Mesenchymal stem cell (in vitro differentiated cells and primary cell): ENCODE measurements at regions not wholly inside any gene's neighbourhood (a gene's known extent, or its start where the extent isn't known, plus 50 kb on each side); places are given as distances from the start of the nearest gene placed in this dataset.

Experiments
- DNase-seq: peaks from one replicate; pipeline ENCODE4 v3.0.0-alpha.2; 2013
- H2AFZ ChIP-seq: one replicate; pipeline ENCODE4 v1.6.1; 2013; ENCODE audit warnings: low read depth, mild to moderate bottlenecking, control low read depth, inconsistent platforms, low read length, moderate library complexity
- H2AK5ac ChIP-seq: 2 replicates; pipeline ENCODE4 v1.6.1; 2013; ENCODE audit warnings: low read length, moderate library complexity, mild to moderate bottlenecking, inconsistent platforms; ENCODE audit not compliant: severe bottlenecking
- H2BK120ac ChIP-seq: one replicate; pipeline ENCODE4 v1.6.1; 2013; ENCODE audit warnings: low read depth, mild to moderate bottlenecking, inconsistent platforms, low read length, moderate library complexity
- H2BK12ac ChIP-seq, 2 experiments: one replicate each; pipeline ENCODE4 v1.6.1; 2013; ENCODE audit warnings: inconsistent platforms in 2 of 2, low read length in 2 of 2, mild to moderate bottlenecking in 2 of 2, moderate library complexity in 2 of 2, control low read depth in 1 of 2
- H2BK15ac ChIP-seq: one replicate; pipeline ENCODE4 v1.6.1; 2013; ENCODE audit warnings: mild to moderate bottlenecking, low read depth, inconsistent platforms; ENCODE audit not compliant: poor library complexity, severe bottlenecking
- H2BK5ac ChIP-seq: 2 replicates; pipeline ENCODE4 v1.6.1; 2013; ENCODE audit warnings: low read depth, mild to moderate bottlenecking, low read length, control low read depth, inconsistent platforms; ENCODE audit not compliant: poor library complexity, severe bottlenecking
- H3K14ac ChIP-seq, 2 experiments: one replicate each; pipeline ENCODE4 v1.6.1; 2013; ENCODE audit warnings: inconsistent platforms in 2 of 2, low read length in 2 of 2, control low read depth in 1 of 2, mild to moderate bottlenecking in 1 of 2, moderate library complexity in 1 of 2
- H3K18ac ChIP-seq, 2 experiments: one replicate each; pipeline ENCODE4 v1.6.1; 2013; ENCODE audit warnings: inconsistent platforms in 2 of 2, low read length in 2 of 2, control low read depth in 1 of 2, low read depth in 1 of 2, mild to moderate bottlenecking in 1 of 2
- H3K23ac ChIP-seq, 2 experiments: one replicate each; pipeline ENCODE4 v1.6.1; 2013; ENCODE audit warnings: inconsistent platforms in 2 of 2, low read length in 2 of 2, mild to moderate bottlenecking in 2 of 2, moderate library complexity in 2 of 2, control low read depth in 1 of 2
- H3K27ac ChIP-seq: 2 replicates; pipeline ENCODE4 v1.5.1; 2013; ENCODE audit warnings: mild to moderate bottlenecking, moderate library complexity, low read length, control low read depth, inconsistent platforms; ENCODE audit not compliant: poor library complexity, severe bottlenecking
- H3K27me3 ChIP-seq, 2 experiments: 2 replicates each; pipeline versions ENCODE4 v1.6.1 to v1.7.0; 2013; ENCODE audit warnings: low read length in 2 of 2, mild to moderate bottlenecking in 2 of 2, moderate library complexity in 2 of 2, control low read depth in 1 of 2, inconsistent platforms in 1 of 2; ENCODE audit not compliant: control insufficient read depth in 1 of 2, insufficient read depth in 1 of 2
- H3K36me3 ChIP-seq, 2 experiments: 2 replicates each; pipeline versions ENCODE4 v1.6.1 to v1.7.0; 2013; ENCODE audit warnings: low read length in 2 of 2, control low read depth in 1 of 2, inconsistent platforms in 1 of 2, low read depth in 1 of 2, mild to moderate bottlenecking in 1 of 2; ENCODE audit not compliant: insufficient read depth in 2 of 2, control insufficient read depth in 1 of 2
- H3K4ac ChIP-seq, 2 experiments: one replicate each; pipeline ENCODE4 v1.6.1; 2013; ENCODE audit warnings: inconsistent platforms in 2 of 2, low read length in 2 of 2, mild to moderate bottlenecking in 2 of 2, moderate library complexity in 2 of 2, control low read depth in 1 of 2, low read depth in 1 of 2
- H3K4me1 ChIP-seq: 2 replicates; pipeline ENCODE4 v1.6.1; 2013; ENCODE audit warnings: low read depth, low read length, control low read depth; ENCODE audit not compliant: control insufficient read depth, insufficient read depth
- H3K4me2 ChIP-seq: 2 replicates; pipeline ENCODE4 v1.6.1; 2013; ENCODE audit warnings: low read length, mild to moderate bottlenecking, inconsistent platforms; ENCODE audit not compliant: poor library complexity, severe bottlenecking
- H3K4me3 ChIP-seq, 2 experiments: 2 replicates each; pipeline versions ENCODE4 v1.5.1 to v1.7.0; 2013; ENCODE audit warnings: low read length in 2 of 2, mild to moderate bottlenecking in 2 of 2, control low read depth in 1 of 2, low read depth in 1 of 2; ENCODE audit not compliant: insufficient read depth in 1 of 2
- H3K79me1 ChIP-seq: replicated peaks from 2 replicates; pipeline ENCODE4 v1.6.1; 2013; ENCODE audit warnings: mild to moderate bottlenecking, control low read depth, low read length, inconsistent platforms; ENCODE audit not compliant: poor library complexity, severe bottlenecking
- H3K9ac ChIP-seq: 2 replicates; pipeline ENCODE4 v1.7.0; 2013; ENCODE audit warnings: mild to moderate bottlenecking, low read length, moderate library complexity
- H3K9me3 ChIP-seq: 2 replicates; pipeline ENCODE4 v1.7.0; 2013; ENCODE audit warnings: mild to moderate bottlenecking, low read length; ENCODE audit not compliant: control insufficient read depth
- H4K8ac ChIP-seq: one replicate; pipeline ENCODE4 v1.6.1; 2013; ENCODE audit warnings: inconsistent platforms, mild to moderate bottlenecking, low read length, moderate library complexity
- H4K91ac ChIP-seq: one replicate; pipeline ENCODE4 v1.6.1; 2013; ENCODE audit warnings: mild to moderate bottlenecking, low read length, inconsistent platforms
- WGBS: methylation state at CpG from one replicate; pipeline ENCODE4 v1.1.7; 2013; ENCODE audit warnings: mixed read lengths; 5-methylcytosine and 5-hydroxymethylcytosine counted together

- Histone ChIP-seq H3K79me1 (no peaks in the 10 kb centered on the region), H2AK5ac (no peak overlapping the region), H4K8ac (no peak overlapping the region), H2BK5ac (no peak overlapping the region), H3K4me1 (no peaks in the 10 kb centered on the region), H3K4me2 (no peak overlapping the region), H3K18ac (no peak overlapping the region), H3K36me3 (no peaks in the 10 kb centered on the region), H3K9ac (no peak overlapping the region), H2BK12ac (no peak overlapping the region), H2AFZ (no peak overlapping the region), H3K4ac (no peak overlapping the region), H2BK15ac (no peak overlapping the region), H4K91ac (no peak overlapping the region), H3K27me3 (no peaks in the 10 kb centered on the region), H2BK120ac (no peak overlapping the region), H3K9me3 (peaks cover 5% of the 10 kb centered on the region), H3K14ac (no peak overlapping the region), H3K4me3 (no peak overlapping the region), H3K27ac (no peak overlapping the region), H3K23ac (no peak overlapping the region)
- DNase-seq: no peak
Observed at GRCh38 chr4:111417521-111417920, 727.7 kb upstream of the FAM241A start.

GRCh38 chr4:111433441-111433840 is 711.8 kb upstream of the FAM241A start:
- H3K4me2 ChIP-seq: no peak overlapping the region
- no peak overlapping the region for H2BK12ac ChIP-seq
- no peak overlapping the region for H4K8ac ChIP-seq
- no peak overlapping the region for H2BK15ac ChIP-seq
- no peaks in the 10 kb centered on the region for H3K79me1 ChIP-seq
- no peaks in the 10 kb centered on the region for H3K4me1 ChIP-seq
- no peak overlapping the region for H4K91ac ChIP-seq
- H2BK120ac ChIP-seq: no peak overlapping the region
- H3K27ac ChIP-seq: no peak overlapping the region
- H2BK5ac ChIP-seq: no peak overlapping the region
- no peak overlapping the region for H3K9ac ChIP-seq
- no peaks in the 10 kb centered on the region for H3K9me3 ChIP-seq
- H3K23ac ChIP-seq: no peak overlapping the region
- H3K14ac ChIP-seq: no peak overlapping the region
- H3K4ac ChIP-seq: no peak overlapping the region
- no peak overlapping the region for H2AK5ac ChIP-seq
- H2AFZ ChIP-seq: no peak overlapping the region
- 100% methylated on average over 2 of the region's 2 CpGs for WGBS
- no peaks in the 10 kb centered on the region for H3K36me3 ChIP-seq
- no peaks in the 10 kb centered on the region for H3K27me3 ChIP-seq
- no peak for DNase-seq
- H3K4me3 ChIP-seq: no peak overlapping the region
- H3K18ac ChIP-seq: no peak overlapping the region

- H3K23ac ChIP-seq: no peak overlapping the region
- H3K27ac ChIP-seq: no peak overlapping the region
- no peak overlapping the region for H3K4ac ChIP-seq
- WGBS: 90% methylated on average over 6 of the region's 7 CpGs
- no peak overlapping the region for H2BK12ac ChIP-seq
- H4K8ac ChIP-seq: no peak overlapping the region
- no peak overlapping the region for H3K4me2 ChIP-seq
- no peak overlapping the region for H2BK15ac ChIP-seq
- H3K18ac ChIP-seq: no peak overlapping the region
- no peaks in the 10 kb centered on the region for H3K27me3 ChIP-seq
- H3K4me3 ChIP-seq: no peak overlapping the region
- no peak overlapping the region for H2AFZ ChIP-seq
- no peak overlapping the region for H2BK5ac ChIP-seq
- no peak for DNase-seq
- H3K9ac ChIP-seq: no peak overlapping the region
- no peaks in the 10 kb centered on the region for H3K4me1 ChIP-seq
- H2BK120ac ChIP-seq: no peak overlapping the region
- no peak overlapping the region for H3K14ac ChIP-seq
- no peaks in the 10 kb centered on the region for H3K9me3 ChIP-seq
- H2AK5ac ChIP-seq: no peak overlapping the region
- H4K91ac ChIP-seq: no peak overlapping the region
- H3K79me1 ChIP-seq: no peaks in the 10 kb centered on the region
- H3K36me3 ChIP-seq: no peaks in the 10 kb centered on the region
Observed at GRCh38 chr4:111434586-111434985, 710.7 kb upstream of the FAM241A start.

GRCh38 chr4:111435986-111436744 is 709.1 kb upstream of the FAM241A start:
- no peaks in the 10 kb centered on the region for H3K36me3 ChIP-seq
- H4K8ac ChIP-seq: no peak overlapping the region
- no peaks in the 10 kb centered on the region for H3K27me3 ChIP-seq
- no peak overlapping the region for H2BK5ac ChIP-seq
- no peaks in the 10 kb centered on the region for H3K79me1 ChIP-seq
- H3K4me1 ChIP-seq: no peaks in the 10 kb centered on the region
- peak; percentile 2 for DNase-seq
- 71% methylated on average over 1 of the region's 2 CpGs for WGBS
- H2AK5ac ChIP-seq: no peak overlapping the region
- H4K91ac ChIP-seq: no peak overlapping the region
- no peak overlapping the region for H3K23ac ChIP-seq
- H3K9me3 ChIP-seq: no peaks in the 10 kb centered on the region
- no peak overlapping the region for H3K14ac ChIP-seq
- H2BK120ac ChIP-seq: no peak overlapping the region
- no peak overlapping the region for H3K4ac ChIP-seq
- H3K4me2 ChIP-seq: no peak overlapping the region
- no peak overlapping the region for H3K9ac ChIP-seq
- no peak overlapping the region for H3K18ac ChIP-seq
- no peak overlapping the region for H3K27ac ChIP-seq
- no peak overlapping the region for H2AFZ ChIP-seq
- no peak overlapping the region for H2BK15ac ChIP-seq
- no peak overlapping the region for H3K4me3 ChIP-seq
- no peak overlapping the region for H2BK12ac ChIP-seq
